ENCODE measurements at regions not wholly inside any gene's neighbourhood (a gene's known extent, or its start where the extent isn't known, plus 50 kb on each side); places are given as distances from the start of the nearest gene placed in this dataset.

- Histone ChIP-seq H4K20me1 (ENCODE audit: control insufficient read depth, insufficient read depth, low read length, poor library complexity, severe bottlenecking) (no peaks in the 10 kb centered on the region), H3K79me2 (ENCODE audit: control insufficient read depth, insufficient read depth, low read length) (no peaks in the 10 kb centered on the region), H3K36me3 (replicated peaks in 1 of 2; ENCODE audit: control extremely low read depth in 1 of 2, control insufficient read depth in 1 of 2, extremely low read depth in 1 of 2, insufficient read depth in 2 of 2, low read length in 1 of 2) (no peaks in the 10 kb centered on the region), H3K27ac (ENCODE audit: low read length in 2 of 2) (no peak overlapping the region), H3K9ac (ENCODE audit: low read length) (no peak overlapping the region), H3K4me2 (replicated peaks; ENCODE audit: low read depth, low read length, poor library complexity, severe bottlenecking) (no peak overlapping the region), H3K27me3 (replicated peaks in 1 of 4; ENCODE audit: control extremely low read depth in 1 of 4, control insufficient read depth in 3 of 4, insufficient read depth in 4 of 4, low read length in 3 of 4) (no peaks in the 10 kb centered on the region), H3K9me3 (ENCODE audit: control extremely low read depth in 1 of 3, control insufficient read depth in 2 of 3, insufficient read depth in 1 of 3, low read length in 2 of 3) (no peaks in the 10 kb centered on the region), H3K4me3 (ENCODE audit: control extremely low read depth in 1 of 5, extremely low read depth in 1 of 5, insufficient read depth in 1 of 5, low read depth in 2 of 5, low read length in 4 of 5) (no peak overlapping the region), H3K4me1 (ENCODE audit: control insufficient read depth in 2 of 2, insufficient read depth in 2 of 2, low read length in 2 of 2) (no peaks in the 10 kb centered on the region), H2AFZ (ENCODE audit: insufficient read depth, low read depth, low read length, poor library complexity, severe bottlenecking) (no peak overlapping the region)
- peaks cover 8% of the 10 kb centered on the region for H3K27me3 Mint-ChIP-seq
- ChIA-PET POLR2A (no interaction called here), CTCF (no interaction called here)
- no peaks in the 10 kb centered on the region for H3K9me3 Mint-ChIP-seq (ENCODE audit: insufficient read depth)
- ATAC-seq (ENCODE audit: low read depth) (no peak), DNase-seq (no peak)
- 36% methylated on average over 1 of the region's 3 CpGs for WGBS (ENCODE audit: insufficient coverage)
- TF ChIP-seq EZH2 (IDR thresholded peaks at IDR 0.05; ENCODE audit: borderline replicate concordance, insufficient read depth, low read depth, low read length, poor library complexity, severe bottlenecking) (no peak), CTCF (IDR thresholded peaks at IDR 0.05) (no peak)
- H3K27ac Mint-ChIP-seq: no peak overlapping the region
- intact Hi-C loops (cut with micrococcal nuclease): no loop called here
- H3K4me1 Mint-ChIP-seq: no peaks in the 10 kb centered on the region
- no peak overlapping the region for H3K4me3 Mint-ChIP-seq
Measured at GRCh38 chr7:115840702-115841101, 189.9 kb downstream of the TFEC start.

- Histone ChIP-seq H3K36me3 (replicated peaks in 1 of 2; ENCODE audit: control extremely low read depth in 1 of 2, control insufficient read depth in 1 of 2, extremely low read depth in 1 of 2, insufficient read depth in 2 of 2, low read length in 1 of 2) (no peaks in the 10 kb centered on the region), H3K4me1 (ENCODE audit: control insufficient read depth in 2 of 2, insufficient read depth in 2 of 2, low read length in 2 of 2) (no peaks in the 10 kb centered on the region), H3K4me2 (replicated peaks; ENCODE audit: low read depth, low read length, poor library complexity, severe bottlenecking) (no peak overlapping the region), H4K20me1 (ENCODE audit: control insufficient read depth, insufficient read depth, low read length, poor library complexity, severe bottlenecking) (no peaks in the 10 kb centered on the region), H3K27me3 (replicated peaks in 1 of 4; ENCODE audit: control extremely low read depth in 1 of 4, control insufficient read depth in 3 of 4, insufficient read depth in 4 of 4, low read length in 3 of 4) (no peaks in the 10 kb centered on the region), H3K79me2 (ENCODE audit: control insufficient read depth, insufficient read depth, low read length) (no peaks in the 10 kb centered on the region), H3K9me3 (ENCODE audit: control extremely low read depth in 1 of 3, control insufficient read depth in 2 of 3, insufficient read depth in 1 of 3, low read length in 2 of 3) (no peaks in the 10 kb centered on the region), H2AFZ (ENCODE audit: insufficient read depth, low read depth, low read length, poor library complexity, severe bottlenecking) (no peak overlapping the region), H3K9ac (ENCODE audit: low read length) (no peak overlapping the region), H3K27ac (ENCODE audit: low read length in 2 of 2) (no peak overlapping the region), H3K4me3 (ENCODE audit: control extremely low read depth in 1 of 5, extremely low read depth in 1 of 5, insufficient read depth in 1 of 5, low read depth in 2 of 5, low read length in 4 of 5) (no peak overlapping the region)
- ChIA-PET POLR2A (no interaction called here), CTCF (no interaction called here)
- no peak for TF ChIP-seq EZH2 (IDR thresholded peaks at IDR 0.05; ENCODE audit: borderline replicate concordance, insufficient read depth, low read depth, low read length, poor library complexity, severe bottlenecking)
- no peak for TF ChIP-seq CTCF (IDR thresholded peaks at IDR 0.05)
- ATAC-seq (ENCODE audit: low read depth): no peak
- intact Hi-C loops (cut with micrococcal nuclease): no loop called here
- Mint-ChIP-seq H3K27ac (no peak overlapping the region), H3K4me1 (no peaks in the 10 kb centered on the region), H3K9me3 (ENCODE audit: insufficient read depth) (no peaks in the 10 kb centered on the region), H3K27me3 (no peaks in the 10 kb centered on the region), H3K4me3 (no peak overlapping the region)
- DNase-seq: no peak
Measured at GRCh38 chr7:115838829-115839228, 191.7 kb downstream of the TFEC start.
